Peyer's patch (tissue), 4 donors: ENCODE measurements at regions not wholly inside any gene's neighbourhood (a gene's known extent, or its start where the extent isn't known, plus 50 kb on each side); places are given as distances from the start of the nearest gene placed in this dataset.

Source experiments
- CTCF ChIP-seq, 6 experiments: fragments of 450-650 bp in 4 of 6; fragments of 200-600 bp in 2 of 6; sonication (generic) in 1 of 6; IDR thresholded peaks; one replicate each; pipeline ENCODE4 v1.5.1; 2017 to 2019; ENCODE audit warnings: antibody characterized with exemption in 6 of 6, mild to moderate bottlenecking in 3 of 6, moderate library complexity in 1 of 6
- POLR2A ChIP-seq, 2 donors: fragments of 450-650 bp; IDR thresholded peaks; one replicate each; pipeline ENCODE4 v1.5.1; 2017; ENCODE audit warnings: antibody characterized with exemption in 2 of 2, mild to moderate bottlenecking in 2 of 2, moderate library complexity in 2 of 2

- TF ChIP-seq CTCF (IDR thresholded peaks at IDR 0.05) (no peak), POLR2A (IDR thresholded peaks at IDR 0.05) (no peak)
These were observed 159.9 kb downstream of the PCDH7 start for GRCh38 chr4:30879855-30880598.
